KG1 (cell line): ENCODE measurements at regions not wholly inside any gene's neighbourhood (a gene's known extent, or its start where the extent isn't known, plus 50 kb on each side); places are given as distances from the start of the nearest gene placed in this dataset.

Source experiments
- DNase-seq: peaks from one replicate; lab custom pipeline; 2025; lab: John Stamatoyannopoulos, UW

- DNase-seq = no peak
These were observed 168.4 kb upstream of the NHS start for GRCh38 chrX:17206584-17206983.

GRCh38 chrX:17214962-17215361 is 160.0 kb upstream of the NHS start:
- DNase-seq = no peak

GRCh38 chrX:17226736-17227135 is 148.3 kb upstream of the NHS start:
- no peak for DNase-seq

- no peak for DNase-seq
These were observed 137.9 kb upstream of the NHS start for GRCh38 chrX:17237146-17237545.

GRCh38 chrX:17242470-17242869 is 132.5 kb upstream of the NHS start:
- peak; percentile 0 for DNase-seq

- DNase-seq = no peak
These were observed 127.9 kb upstream of the NHS start for GRCh38 chrX:17247144-17247543.

- DNase-seq = no peak
These were observed 112.9 kb upstream of the NHS start for GRCh38 chrX:17262123-17262522.

GRCh38 chrX:17266136-17266535 is 108.9 kb upstream of the NHS start:
- no peak for DNase-seq

- DNase-seq = no peak
These were observed 96.0 kb upstream of the NHS start for GRCh38 chrX:17278961-17279360.

GRCh38 chrX:17285983-17286382 is 89.0 kb upstream of the NHS start:
- no peak for DNase-seq

- no peak for DNase-seq
These were observed 83.7 kb upstream of the NHS start for GRCh38 chrX:17291171-17291900.

GRCh38 chrX:17292111-17292527 is 82.9 kb upstream of the NHS start:
- DNase-seq = no peak

- no peak for DNase-seq
These were observed 80.4 kb upstream of the NHS start for GRCh38 chrX:17294561-17294960.

- no peak for DNase-seq
These were observed 79.2 kb upstream of the NHS start for GRCh38 chrX:17295791-17296190.

- DNase-seq = no peak
These were observed 76.4 kb upstream of the NHS start for GRCh38 chrX:17298564-17298963.

GRCh38 chrX:17299206-17299605 is 75.8 kb upstream of the NHS start:
- no peak for DNase-seq

GRCh38 chrX:17323397-17323796 is 51.6 kb upstream of the NHS start:
- no peak for DNase-seq
